ENCODE measurements at regions not wholly inside any gene's neighbourhood (a gene's known extent, or its start where the extent isn't known, plus 50 kb on each side); places are given as distances from the start of the nearest gene placed in this dataset.

DNA sequence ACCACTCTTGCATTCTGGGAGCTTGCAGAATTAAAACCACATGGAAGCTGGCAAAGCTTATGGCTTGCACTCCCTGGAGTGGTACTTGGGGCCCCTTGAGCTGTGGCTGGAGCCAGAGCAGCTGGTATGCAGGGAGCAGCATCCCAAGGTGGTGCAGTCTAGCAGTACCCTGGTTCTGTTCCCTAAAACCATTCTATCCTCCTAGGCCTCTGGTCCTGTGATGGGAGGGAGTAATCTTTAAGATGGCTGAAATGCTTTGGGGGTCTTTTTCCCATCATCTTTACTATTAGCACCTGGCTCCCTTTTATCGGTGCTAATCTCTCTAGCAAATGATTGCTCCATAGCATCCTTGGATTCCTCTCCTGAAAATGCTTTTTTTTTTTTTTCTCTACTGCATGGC lies 56.1 kb downstream of the MAGEB17 start:
- TF ChIP-seq EP300 (IDR thresholded peaks at IDR 0.05) = no peak
- TF ChIP-seq, protein P1, sequence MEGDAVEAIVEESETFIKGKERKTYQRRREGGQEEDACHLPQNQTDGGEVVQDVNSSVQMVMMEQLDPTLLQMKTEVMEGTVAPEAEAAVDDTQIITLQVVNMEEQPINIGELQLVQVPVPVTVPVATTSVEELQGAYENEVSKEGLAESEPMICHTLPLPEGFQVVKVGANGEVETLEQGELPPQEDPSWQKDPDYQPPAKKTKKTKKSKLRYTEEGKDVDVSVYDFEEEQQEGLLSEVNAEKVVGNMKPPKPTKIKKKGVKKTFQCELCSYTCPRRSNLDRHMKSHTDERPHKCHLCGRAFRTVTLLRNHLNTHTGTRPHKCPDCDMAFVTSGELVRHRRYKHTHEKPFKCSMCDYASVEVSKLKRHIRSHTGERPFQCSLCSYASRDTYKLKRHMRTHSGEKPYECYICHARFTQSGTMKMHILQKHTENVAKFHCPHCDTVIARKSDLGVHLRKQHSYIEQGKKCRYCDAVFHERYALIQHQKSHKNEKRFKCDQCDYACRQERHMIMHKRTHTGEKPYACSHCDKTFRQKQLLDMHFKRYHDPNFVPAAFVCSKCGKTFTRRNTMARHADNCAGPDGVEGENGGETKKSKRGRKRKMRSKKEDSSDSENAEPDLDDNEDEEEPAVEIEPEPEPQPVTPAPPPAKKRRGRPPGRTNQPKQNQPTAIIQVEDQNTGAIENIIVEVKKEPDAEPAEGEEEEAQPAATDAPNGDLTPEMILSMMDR (IDR thresholded peaks at IDR 0.05) = no peak
